Tibial nerve (tissue), 4 donors: ENCODE measurements at regions not wholly inside any gene's neighbourhood (a gene's known extent, or its start where the extent isn't known, plus 50 kb on each side); places are given as distances from the start of the nearest gene placed in this dataset.

Experiments
- DNase-seq, 2 donors: peaks; one replicate each; pipeline ENCODE4 v3.0.0-alpha.2; 2019; ENCODE audit warnings: low spot score in 2 of 2
- H3K27ac ChIP-seq, 4 donors: fragments of 200-600 bp; sonication (generic) in 3 of 4; one replicate each; pipeline ENCODE4 v1.5.1; 2017 to 2019; ENCODE audit warnings: mild to moderate bottlenecking in 1 of 4
- H3K27me3 ChIP-seq, 2 donors: fragments of 200-600 bp; sonication (generic) in 1 of 2; one replicate each; pipeline versions ENCODE4 v1.5.1 to v1.6.0; 2017 to 2019
- H3K36me3 ChIP-seq, 3 donors: fragments of 200-600 bp; sonication (generic); one replicate each; pipeline ENCODE4 v1.5.1; 2018 to 2019
- H3K4me1 ChIP-seq, 4 donors: fragments of 200-600 bp; sonication (generic) in 3 of 4; one replicate each; pipeline ENCODE4 v1.5.1; 2017 to 2019
- H3K4me3 ChIP-seq, 4 donors: fragments of 200-600 bp; sonication (generic) in 3 of 4; one replicate each; pipeline ENCODE4 v1.5.1; 2017 to 2019; ENCODE audit warnings: mild to moderate bottlenecking in 1 of 4, moderate library complexity in 1 of 4
- H3K9me3 ChIP-seq, 4 donors: fragments of 200-600 bp; sonication (generic) in 3 of 4; one replicate each; pipeline ENCODE4 v1.5.1; 2017 to 2019
- EP300 ChIP-seq, 2 donors: sonication (generic); formaldehyde crosslinking; IDR thresholded peaks; one replicate each; pipeline ENCODE4 v1.6.1; 2017; ENCODE audit warnings: antibody characterized with exemption in 2 of 2, mild to moderate bottlenecking in 1 of 2
- POLR2A ChIP-seq, 2 donors: fragments of 450-650 bp; IDR thresholded peaks; one replicate each; pipeline ENCODE4 v1.6.1; 2017; ENCODE audit warnings: antibody characterized with exemption in 2 of 2, mild to moderate bottlenecking in 2 of 2, moderate library complexity in 2 of 2
- WGBS, 2 donors: methylation state at CpG; one replicate each; pipeline ENCODE4 v1.1.5; 2018; 5-methylcytosine and 5-hydroxymethylcytosine counted together
- TF ChIP-seq, protein P1 (sequence below), 5 experiments: fragments of 200-600 bp in 3 of 5; fragments of 450-650 bp in 2 of 5; sonication (generic) in 3 of 5; IDR thresholded peaks; one replicate each; pipeline ENCODE4 v1.5.1; 2016 to 2019; ENCODE audit warnings: antibody characterized with exemption in 5 of 5, mild to moderate bottlenecking in 3 of 5, moderate library complexity in 2 of 5

DNA sequence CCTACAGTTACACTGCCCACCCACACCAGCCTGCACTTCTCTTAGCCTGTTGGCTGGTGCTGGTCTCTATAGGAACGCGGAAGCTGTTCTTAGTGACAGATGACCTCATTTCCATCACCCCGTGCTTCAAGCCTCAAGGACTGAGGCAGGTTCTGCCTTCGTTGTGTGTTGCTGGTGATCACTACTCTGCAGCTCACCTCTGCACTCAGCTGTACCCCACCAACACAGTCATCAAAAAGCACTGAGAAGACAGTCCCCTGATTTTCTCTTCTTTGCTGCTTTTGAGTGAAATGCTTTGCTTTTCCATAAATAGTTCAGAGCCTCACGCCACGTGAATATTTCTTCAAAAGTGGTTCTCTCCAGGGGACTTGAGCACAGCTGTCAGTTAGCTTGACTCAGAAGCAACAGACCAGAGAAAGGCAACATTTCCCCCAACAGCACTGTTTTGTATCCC lies 225.7 kb upstream of the CCDC150 start:
- Histone ChIP-seq H3K4me1 (no peaks in the 10 kb centered on the region), H3K36me3 (no peaks in the 10 kb centered on the region), H3K27ac (no peak overlapping the region), H3K9me3 (no peaks in the 10 kb centered on the region), H3K27me3 (no peaks in the 10 kb centered on the region), H3K4me3 (no peak overlapping the region)
- TF ChIP-seq EP300 (IDR thresholded peaks at IDR 0.05), result no peak
- TF ChIP-seq, protein P1, sequence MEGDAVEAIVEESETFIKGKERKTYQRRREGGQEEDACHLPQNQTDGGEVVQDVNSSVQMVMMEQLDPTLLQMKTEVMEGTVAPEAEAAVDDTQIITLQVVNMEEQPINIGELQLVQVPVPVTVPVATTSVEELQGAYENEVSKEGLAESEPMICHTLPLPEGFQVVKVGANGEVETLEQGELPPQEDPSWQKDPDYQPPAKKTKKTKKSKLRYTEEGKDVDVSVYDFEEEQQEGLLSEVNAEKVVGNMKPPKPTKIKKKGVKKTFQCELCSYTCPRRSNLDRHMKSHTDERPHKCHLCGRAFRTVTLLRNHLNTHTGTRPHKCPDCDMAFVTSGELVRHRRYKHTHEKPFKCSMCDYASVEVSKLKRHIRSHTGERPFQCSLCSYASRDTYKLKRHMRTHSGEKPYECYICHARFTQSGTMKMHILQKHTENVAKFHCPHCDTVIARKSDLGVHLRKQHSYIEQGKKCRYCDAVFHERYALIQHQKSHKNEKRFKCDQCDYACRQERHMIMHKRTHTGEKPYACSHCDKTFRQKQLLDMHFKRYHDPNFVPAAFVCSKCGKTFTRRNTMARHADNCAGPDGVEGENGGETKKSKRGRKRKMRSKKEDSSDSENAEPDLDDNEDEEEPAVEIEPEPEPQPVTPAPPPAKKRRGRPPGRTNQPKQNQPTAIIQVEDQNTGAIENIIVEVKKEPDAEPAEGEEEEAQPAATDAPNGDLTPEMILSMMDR (IDR thresholded peaks at IDR 0.05), result no peak
- no peak for TF ChIP-seq POLR2A (IDR thresholded peaks at IDR 0.05)
- 51 to 54% methylated on average over 6 of the region's 6 CpGs for WGBS, 2 donors
- no peak for DNase-seq

DNA sequence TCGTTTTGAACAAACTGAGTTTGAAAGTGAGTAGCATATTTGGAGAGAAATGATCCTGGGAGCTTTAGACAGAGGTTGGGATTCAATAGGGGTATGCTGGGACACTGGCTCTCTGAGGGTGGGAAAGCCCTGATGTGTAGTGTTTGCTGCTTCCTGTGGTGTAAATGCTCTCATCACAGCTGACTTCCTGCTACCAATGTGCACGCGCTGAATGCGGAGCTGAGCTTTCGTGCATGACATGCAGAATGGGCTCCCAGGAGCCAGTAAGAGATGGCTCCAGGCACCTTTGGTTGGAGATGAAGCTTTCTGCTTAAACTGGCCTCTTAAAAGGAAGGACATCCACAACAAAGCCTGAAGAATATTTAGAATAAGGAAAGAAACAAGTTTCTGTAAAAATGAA lies 224.1 kb upstream of the CCDC150 start:
- no peaks in the 10 kb centered on the region for H3K4me1 ChIP-seq
- H3K36me3 ChIP-seq, result no peaks in the 10 kb centered on the region
- no peak overlapping the region for H3K27ac ChIP-seq
- H3K27me3 ChIP-seq, result no peaks in the 10 kb centered on the region
- TF ChIP-seq, protein P1 (IDR thresholded peaks at IDR 0.05), result no peak
- TF ChIP-seq EP300 (IDR thresholded peaks at IDR 0.05) (no peak), POLR2A (IDR thresholded peaks at IDR 0.05) (no peak)
- no peaks in the 10 kb centered on the region for H3K9me3 ChIP-seq
- no peak for DNase-seq
- no peak overlapping the region for H3K4me3 ChIP-seq
- 76 to 77% methylated on average over 5 of the region's 5 CpGs for WGBS, 2 donors

DNA sequence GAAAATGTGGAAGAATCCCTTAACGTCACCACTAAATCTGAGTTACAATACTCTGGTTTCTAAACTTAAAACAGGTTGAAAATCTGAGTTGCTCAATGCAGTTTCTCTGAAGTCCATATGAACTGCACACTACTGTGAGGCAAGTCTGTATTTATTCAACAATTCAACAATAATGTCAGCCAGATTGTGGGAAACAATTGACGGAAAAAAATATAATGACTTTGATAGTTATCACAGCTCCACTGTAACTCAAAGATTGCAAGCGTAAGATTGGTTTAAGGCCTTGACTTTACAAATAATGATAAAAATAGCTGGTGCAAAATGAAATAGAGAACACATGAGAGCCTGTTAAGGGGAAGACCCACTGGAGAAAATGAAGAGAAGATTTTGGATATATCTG lies 219.4 kb upstream of the CCDC150 start:
- H3K9me3 ChIP-seq, result no peaks in the 10 kb centered on the region
- no peak overlapping the region for H3K4me3 ChIP-seq
- WGBS, 2 donors, result 77 to 80% methylated on average over 3 of the region's 3 CpGs
- no peaks in the 10 kb centered on the region for H3K4me1 ChIP-seq
- no peaks in the 10 kb centered on the region for H3K27me3 ChIP-seq
- TF ChIP-seq EP300 (IDR thresholded peaks at IDR 0.05) (no peak), POLR2A (IDR thresholded peaks at IDR 0.05) (no peak)
- TF ChIP-seq, protein P1 (IDR thresholded peaks at IDR 0.05), result no peak
- DNase-seq, result no peak
- no peaks in the 10 kb centered on the region for H3K36me3 ChIP-seq
- H3K27ac ChIP-seq, result no peak overlapping the region

DNA sequence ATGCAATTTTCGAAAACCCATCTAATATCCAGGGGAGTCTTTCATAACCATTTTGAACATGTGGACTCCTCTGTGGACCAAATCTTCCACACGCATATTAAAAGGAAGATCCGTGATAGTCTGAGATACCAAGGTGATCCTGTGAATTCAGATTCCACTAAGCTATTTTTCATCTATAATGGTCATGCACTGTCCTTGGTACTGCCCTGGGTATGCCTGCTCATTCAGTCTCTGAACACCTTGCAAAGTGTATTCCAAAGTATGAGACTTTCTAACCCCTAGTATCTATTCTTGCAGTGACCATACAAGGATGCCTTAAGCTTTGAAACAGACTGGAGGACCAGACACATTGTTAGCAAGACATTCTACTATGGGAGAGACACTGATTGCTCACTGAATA lies 217.6 kb upstream of the CCDC150 start:
- 93 to 96% methylated on average over 3 of the region's 3 CpGs for WGBS, 2 donors
- H3K36me3 ChIP-seq, result no peaks in the 10 kb centered on the region
- no peak for DNase-seq

DNA sequence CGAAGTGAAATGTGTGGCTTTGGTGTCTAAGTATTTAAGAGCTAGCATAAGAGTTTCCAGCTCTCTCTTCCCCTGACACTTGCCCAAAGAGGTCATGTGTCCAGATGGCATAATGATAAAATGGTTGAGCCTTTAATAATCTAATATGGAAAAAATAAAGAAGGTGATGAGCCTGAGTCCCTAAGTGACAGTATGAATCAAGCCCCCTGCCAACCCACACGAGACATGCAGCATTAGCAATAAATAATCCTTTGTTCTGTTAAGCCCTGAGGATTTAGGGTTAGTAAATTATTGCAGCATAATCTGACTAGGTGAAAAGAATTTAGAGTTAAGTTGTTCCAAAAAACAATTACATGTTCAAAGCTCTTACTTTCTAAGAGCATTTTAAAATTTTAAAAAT lies 217.2 kb upstream of the CCDC150 start:
- Histone ChIP-seq H3K36me3 (no peaks in the 10 kb centered on the region), H3K27me3 (no peaks in the 10 kb centered on the region), H3K27ac (no peak overlapping the region), H3K4me1 (no peaks in the 10 kb centered on the region), H3K4me3 (no peak overlapping the region), H3K9me3 (no peaks in the 10 kb centered on the region)
- WGBS, 2 donors, result 44 to 56% methylated on average over 2 of the region's 2 CpGs
- TF ChIP-seq POLR2A (IDR thresholded peaks at IDR 0.05) (no peak), EP300 (IDR thresholded peaks at IDR 0.05) (no peak)
- TF ChIP-seq, protein P1 (IDR thresholded peaks at IDR 0.05), result no peak
- DNase-seq, result no peak

More for the DNA sequence above, 217.6 kb upstream of the CCDC150 start:
- Histone ChIP-seq H3K27ac (no peak overlapping the region), H3K4me3 (no peak overlapping the region), H3K4me1 (no peaks in the 10 kb centered on the region), H3K27me3 (no peaks in the 10 kb centered on the region), H3K9me3 (no peaks in the 10 kb centered on the region)
- TF ChIP-seq EP300 (IDR thresholded peaks at IDR 0.05) (no peak), POLR2A (IDR thresholded peaks at IDR 0.05) (no peak)
- TF ChIP-seq, protein P1 (IDR thresholded peaks at IDR 0.05), result no peak
